H1 (cell line): ENCODE measurements at regions not wholly inside any gene's neighbourhood (a gene's known extent, or its start where the extent isn't known, plus 50 kb on each side); places are given as distances from the start of the nearest gene placed in this dataset.

Source experiments
- BRCA1 ChIP-seq: IDR thresholded peaks from 2 replicates; pipeline ENCODE4 v1.6.1; 2012; ENCODE audit warnings: low read depth, low read length, improper control_type of control experiment

- no peak for TF ChIP-seq BRCA1
These were observed 282.9 kb upstream of the IRX5 start (continued) for GRCh38 chr16:54647725-54648221.
